ENCODE measurements at regions not wholly inside any gene's neighbourhood (a gene's known extent, or its start where the extent isn't known, plus 50 kb on each side); places are given as distances from the start of the nearest gene placed in this dataset.

- TF ChIP-seq EP300 (IDR thresholded peaks at IDR 0.05) (no peak), CTCF (IDR thresholded peaks at IDR 0.05) (no peak)
These were observed 49.9 kb upstream of the RAB6C start for GRCh38 chr2:129929321-129930290.
